Liver (tissue), 3 donors: ENCODE measurements at regions not wholly inside any gene's neighbourhood (a gene's known extent, or its start where the extent isn't known, plus 50 kb on each side); places are given as distances from the start of the nearest gene placed in this dataset.

Experiments
- EGR1 ChIP-seq, 2 donors: IDR thresholded peaks; 2 replicates each; pipeline ENCODE4 v1.6.1; 2016 to 2018; ENCODE audit warnings: antibody characterized with exemption in 2 of 2, low read depth in 2 of 2
- GABPA ChIP-seq, 2 donors: IDR thresholded peaks in 1 of 2; conservative IDR thresholded peaks in 1 of 2; 2 replicates each; pipeline ENCODE4 v1.6.1; 2016; ENCODE audit warnings: antibody characterized with exemption in 2 of 2, mild to moderate bottlenecking in 1 of 2, moderate library complexity in 1 of 2
- RAD21 ChIP-seq, 2 donors: IDR thresholded peaks; 2 replicates each; pipeline ENCODE4 v1.6.1; 2016; ENCODE audit warnings: antibody characterized with exemption in 2 of 2, mild to moderate bottlenecking in 2 of 2
- RXRA ChIP-seq, 2 donors: IDR thresholded peaks; 2 replicates each; pipeline ENCODE4 v1.6.1; 2017 to 2018; ENCODE audit warnings: antibody characterized with exemption in 2 of 2, mild to moderate bottlenecking in 1 of 2
- YY1 ChIP-seq: IDR thresholded peaks from 2 replicates; pipeline ENCODE4 v1.6.1; 2016; ENCODE audit warnings: antibody characterized with exemption, mild to moderate bottlenecking
- TF ChIP-seq, protein P1 (sequence below): fragments of 150-350 bp; IDR thresholded peaks from 2 replicates; pipeline ENCODE4 v1.5.1; 2017; ENCODE audit warnings: improper control_type of control experiment, low read depth, low read length; ENCODE audit not compliant: missing input control
- TF ChIP-seq, protein P2 (sequence below): IDR thresholded peaks from 2 replicates; pipeline ENCODE4 v1.6.1; 2016; ENCODE audit warnings: antibody characterized with exemption
- TF ChIP-seq, protein P3 (sequence below): IDR thresholded peaks from 2 replicates; pipeline ENCODE4 v1.6.1; 2016; ENCODE audit warnings: antibody characterized with exemption
- TF ChIP-seq, protein P4 (sequence below): IDR thresholded peaks from 2 replicates; pipeline ENCODE4 v1.6.1; 2016; ENCODE audit warnings: antibody characterized with exemption
- donor health status: healthy.
- donor health status: healthy.

DNA sequence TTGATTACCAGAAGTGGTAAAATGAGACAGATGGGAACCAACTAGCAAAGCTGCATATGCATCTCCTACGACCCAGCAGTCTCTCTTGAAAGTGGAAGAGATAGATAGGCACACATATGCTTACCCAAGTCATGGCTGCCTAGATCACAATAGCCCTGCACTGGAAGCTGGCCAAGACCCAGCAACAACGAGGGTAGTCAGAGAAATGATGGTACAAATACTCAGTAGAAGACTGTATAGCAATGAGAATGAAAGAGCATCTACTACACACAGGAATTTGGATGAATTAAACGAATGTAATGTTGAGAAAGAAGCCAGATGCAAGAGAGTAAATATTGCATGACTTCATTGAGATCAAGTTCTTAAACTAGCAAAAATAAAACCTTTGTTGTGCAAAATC is 100.3 kb upstream of the FAT1 start:
- TF ChIP-seq, protein P1, sequence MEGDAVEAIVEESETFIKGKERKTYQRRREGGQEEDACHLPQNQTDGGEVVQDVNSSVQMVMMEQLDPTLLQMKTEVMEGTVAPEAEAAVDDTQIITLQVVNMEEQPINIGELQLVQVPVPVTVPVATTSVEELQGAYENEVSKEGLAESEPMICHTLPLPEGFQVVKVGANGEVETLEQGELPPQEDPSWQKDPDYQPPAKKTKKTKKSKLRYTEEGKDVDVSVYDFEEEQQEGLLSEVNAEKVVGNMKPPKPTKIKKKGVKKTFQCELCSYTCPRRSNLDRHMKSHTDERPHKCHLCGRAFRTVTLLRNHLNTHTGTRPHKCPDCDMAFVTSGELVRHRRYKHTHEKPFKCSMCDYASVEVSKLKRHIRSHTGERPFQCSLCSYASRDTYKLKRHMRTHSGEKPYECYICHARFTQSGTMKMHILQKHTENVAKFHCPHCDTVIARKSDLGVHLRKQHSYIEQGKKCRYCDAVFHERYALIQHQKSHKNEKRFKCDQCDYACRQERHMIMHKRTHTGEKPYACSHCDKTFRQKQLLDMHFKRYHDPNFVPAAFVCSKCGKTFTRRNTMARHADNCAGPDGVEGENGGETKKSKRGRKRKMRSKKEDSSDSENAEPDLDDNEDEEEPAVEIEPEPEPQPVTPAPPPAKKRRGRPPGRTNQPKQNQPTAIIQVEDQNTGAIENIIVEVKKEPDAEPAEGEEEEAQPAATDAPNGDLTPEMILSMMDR = no peak
- TF ChIP-seq RXRA (IDR thresholded peaks at IDR 0.05) (no peak), EGR1 (IDR thresholded peaks at IDR 0.05; ENCODE audit: low read depth in 2 of 2) (no peak), YY1 (no peak), RAD21 (IDR thresholded peaks at IDR 0.05) (no peak), GABPA (IDR thresholded peaks at IDR 0.05 in 1 of 2, conservative IDR thresholded peaks at IDR 0.05 in 1 of 2) (no peak)
- TF ChIP-seq, protein P2, sequence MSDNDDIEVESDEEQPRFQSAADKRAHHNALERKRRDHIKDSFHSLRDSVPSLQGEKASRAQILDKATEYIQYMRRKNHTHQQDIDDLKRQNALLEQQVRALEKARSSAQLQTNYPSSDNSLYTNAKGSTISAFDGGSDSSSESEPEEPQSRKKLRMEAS = no peak
- TF ChIP-seq, protein P3, sequence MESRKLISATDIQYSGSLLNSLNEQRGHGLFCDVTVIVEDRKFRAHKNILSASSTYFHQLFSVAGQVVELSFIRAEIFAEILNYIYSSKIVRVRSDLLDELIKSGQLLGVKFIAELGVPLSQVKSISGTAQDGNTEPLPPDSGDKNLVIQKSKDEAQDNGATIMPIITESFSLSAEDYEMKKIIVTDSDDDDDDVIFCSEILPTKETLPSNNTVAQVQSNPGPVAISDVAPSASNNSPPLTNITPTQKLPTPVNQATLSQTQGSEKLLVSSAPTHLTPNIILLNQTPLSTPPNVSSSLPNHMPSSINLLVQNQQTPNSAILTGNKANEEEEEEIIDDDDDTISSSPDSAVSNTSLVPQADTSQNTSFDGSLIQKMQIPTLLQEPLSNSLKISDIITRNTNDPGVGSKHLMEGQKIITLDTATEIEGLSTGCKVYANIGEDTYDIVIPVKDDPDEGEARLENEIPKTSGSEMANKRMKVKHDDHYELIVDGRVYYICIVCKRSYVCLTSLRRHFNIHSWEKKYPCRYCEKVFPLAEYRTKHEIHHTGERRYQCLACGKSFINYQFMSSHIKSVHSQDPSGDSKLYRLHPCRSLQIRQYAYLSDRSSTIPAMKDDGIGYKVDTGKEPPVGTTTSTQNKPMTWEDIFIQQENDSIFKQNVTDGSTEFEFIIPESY = no peak
- TF ChIP-seq, protein P4, sequence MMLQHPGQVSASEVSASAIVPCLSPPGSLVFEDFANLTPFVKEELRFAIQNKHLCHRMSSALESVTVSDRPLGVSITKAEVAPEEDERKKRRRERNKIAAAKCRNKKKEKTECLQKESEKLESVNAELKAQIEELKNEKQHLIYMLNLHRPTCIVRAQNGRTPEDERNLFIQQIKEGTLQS = no peak
